ENCODE measurements at regions not wholly inside any gene's neighbourhood (a gene's known extent, or its start where the extent isn't known, plus 50 kb on each side); places are given as distances from the start of the nearest gene placed in this dataset.

- no peak for DNase-seq (ENCODE audit: low spot score)
These were observed 132.6 kb upstream of the PUDP start for GRCh38 chrX:7280520-7280919.

- DNase-seq (ENCODE audit: low spot score): no peak
These were observed 124.4 kb upstream of the PUDP start for GRCh38 chrX:7272346-7272745.

GRCh38 chrX:7270933-7271332 lies 123.0 kb upstream of the PUDP start:
- no peak for DNase-seq (ENCODE audit: low spot score)

GRCh38 chrX:7269991-7270390 lies 122.0 kb upstream of the PUDP start:
- DNase-seq (ENCODE audit: low spot score): peak; percentile 24

- DNase-seq (ENCODE audit: low spot score): no peak
These were observed 121.6 kb upstream of the PUDP start for GRCh38 chrX:7269589-7269988.

GRCh38 chrX:7266288-7266687 lies 118.3 kb upstream of the PUDP start:
- no peak for DNase-seq (ENCODE audit: low spot score)

- no peak for DNase-seq (ENCODE audit: low spot score)
These were observed 116.4 kb upstream of the PUDP start for GRCh38 chrX:7264399-7264798.

GRCh38 chrX:7263961-7264360 lies 116.0 kb upstream of the PUDP start:
- peak; percentile 10 for DNase-seq (ENCODE audit: low spot score)

GRCh38 chrX:7263330-7263729 lies 115.4 kb upstream of the PUDP start:
- no peak for DNase-seq (ENCODE audit: low spot score)

- DNase-seq (ENCODE audit: low spot score): no peak
These were observed 114.6 kb upstream of the PUDP start for GRCh38 chrX:7262551-7262950.

GRCh38 chrX:7261672-7262332 lies 113.8 kb upstream of the PUDP start:
- no peak for DNase-seq (ENCODE audit: low spot score)

GRCh38 chrX:7254144-7254543 lies 106.2 kb upstream of the PUDP start:
- no peak for DNase-seq (ENCODE audit: low spot score)

GRCh38 chrX:7253565-7253964 lies 105.6 kb upstream of the PUDP start:
- DNase-seq (ENCODE audit: low spot score): no peak

- DNase-seq (ENCODE audit: low spot score): no peak
These were observed 104.2 kb upstream of the PUDP start for GRCh38 chrX:7252013-7252610.

- DNase-seq (ENCODE audit: low spot score): no peak
These were observed 99.4 kb upstream of the PUDP start for GRCh38 chrX:7247346-7247745.

- no peak for DNase-seq (ENCODE audit: low spot score)
These were observed 96.5 kb upstream of the PUDP start for GRCh38 chrX:7244405-7244804.

GRCh38 chrX:7242613-7243012 lies 94.7 kb upstream of the PUDP start:
- DNase-seq (ENCODE audit: low spot score): no peak

- no peak for DNase-seq (ENCODE audit: low spot score)
These were observed 93.0 kb upstream of the PUDP start for GRCh38 chrX:7240929-7241328.

GRCh38 chrX:7235071-7235470 lies 87.1 kb upstream of the PUDP start:
- no peak for DNase-seq (ENCODE audit: low spot score)

GRCh38 chrX:7233580-7234406 lies 85.8 kb upstream of the PUDP start:
- DNase-seq (ENCODE audit: low spot score): no peak

GRCh38 chrX:7228226-7228625 lies 80.3 kb upstream of the PUDP start:
- no peak for DNase-seq (ENCODE audit: low spot score)

- no peak for DNase-seq (ENCODE audit: low spot score)
These were observed 77.4 kb upstream of the PUDP start for GRCh38 chrX:7225338-7225737.

- no peak for DNase-seq (ENCODE audit: low spot score)
These were observed 75.3 kb upstream of the PUDP start for GRCh38 chrX:7223271-7223670.

Measured in AG20443 (cell line).